HepG2 (cell line): ENCODE measurements at regions not wholly inside any gene's neighbourhood (a gene's known extent, or its start where the extent isn't known, plus 50 kb on each side); places are given as distances from the start of the nearest gene placed in this dataset.

Experiments used
- ATAC-seq: fragments of 200-7000 bp; cut with Tn5 transposase; 3 replicates; pipeline ENCODE4 v1.9.1; 2020; ENCODE audit warnings: mild to moderate bottlenecking, moderate library complexity
- BruUV-seq: library from RNA; stranded (reverse); fragments of 400-500 nt; replicated peaks from 2 replicates; lab custom pipeline; 2021; lab: Mats Ljungman, UMichigan
- CTCF ChIA-PET: fragments of 300-600 bp; formaldehyde crosslinking; extraction: SDS; loops from one replicate; lab custom pipeline; 2021; ENCODE audit warnings: low total read pairs, inconsistent platforms, low intra/inter-chr PET ratio; lab: Yijun Ruan, JAX
- POLR2A ChIA-PET: fragments of 350-600 bp; sonication (Branson Sonifier 250); formaldehyde crosslinking; loops from one replicate; lab custom pipeline; 2020; ENCODE audit warnings: antibody characterized with exemption, inconsistent platforms; lab: Yijun Ruan, JAX
- DNase-seq: peaks from one replicate; pipeline ENCODE4 v3.0.0-alpha.2; 2015; ENCODE audit warnings: low spot score
- FAIRE-seq: peaks from 3 replicates; lab custom pipeline; 2011; peaks lifted over from hg19 to GRCh38; lab: Jason Lieb, UNC
- H2AFZ ChIP-seq: one replicate; pipeline ENCODE4 v1.6.1; 2011; ENCODE audit warnings: low read length, inconsistent platforms
- H3K27ac ChIP-seq: fragments of 300-600 bp; 3 replicates; pipeline ENCODE4 v1.8.0; 2011; ENCODE audit warnings: mixed run types, mild to moderate bottlenecking, mixed read lengths, low read length, inconsistent platforms; ENCODE audit not compliant: insufficient read depth; ENCODE audit errors: extremely low read length
- H3K27me3 ChIP-seq, 2 experiments: fragments of 200-600 bp in 1 of 2; 2 replicates in 1 of 2; 3 replicates in 1 of 2; pipeline versions ENCODE4 v1.6.0 to v1.8.0; 2011; ENCODE audit warnings: low read length in 2 of 2, mild to moderate bottlenecking in 2 of 2, moderate library complexity in 2 of 2, inconsistent platforms in 1 of 2; ENCODE audit not compliant: insufficient read depth in 2 of 2, control insufficient read depth in 1 of 2
- H3K36me3 ChIP-seq, 2 experiments: fragments of 200-600 bp in 1 of 2; replicated peaks in 1 of 2; 2 replicates in 1 of 2; 3 replicates in 1 of 2; pipeline versions ENCODE4 v1.5.1 to v1.8.0; 2011; ENCODE audit warnings: low read length in 2 of 2, inconsistent platforms in 1 of 2; ENCODE audit not compliant: insufficient read depth in 2 of 2, control insufficient read depth in 1 of 2
- H3K4me1 ChIP-seq: 2 replicates; pipeline ENCODE4 v1.5.1; 2012; ENCODE audit warnings: low read length, inconsistent platforms; ENCODE audit not compliant: insufficient read depth
- H3K4me2 ChIP-seq: 2 replicates; pipeline ENCODE4 v1.6.0; 2011; ENCODE audit warnings: low read depth, low read length, inconsistent platforms
- H3K4me3 ChIP-seq, 3 experiments: fragments of 200-600 bp in 1 of 3; sonication (generic), shearing (Covaris generic) in 1 of 3; replicated peaks in 1 of 3; 2 replicates each; pipeline ENCODE4 v1.5.1; 2011 to 2016; ENCODE audit warnings: low read length in 3 of 3, inconsistent platforms in 2 of 3, low read depth in 2 of 3, mild to moderate bottlenecking in 2 of 3, control low read depth in 1 of 3, mixed read lengths in 1 of 3; ENCODE audit not compliant: insufficient read depth in 1 of 3
- H3K79me2 ChIP-seq: one replicate; pipeline ENCODE4 v1.6.1; 2011; ENCODE audit warnings: low read length, inconsistent platforms; ENCODE audit not compliant: insufficient read depth
- H3K9ac ChIP-seq: 2 replicates; pipeline ENCODE4 v1.6.0; 2011; ENCODE audit warnings: mild to moderate bottlenecking, low read depth, low read length, inconsistent platforms; ENCODE audit not compliant: insufficient read depth
- H3K9me3 ChIP-seq: 2 replicates; pipeline ENCODE4 v1.5.1; 2012; ENCODE audit warnings: mild to moderate bottlenecking, low read length
- H4K20me1 ChIP-seq: 2 replicates; pipeline ENCODE4 v1.6.0; 2011; ENCODE audit warnings: inconsistent platforms, mild to moderate bottlenecking, low read length, moderate library complexity; ENCODE audit not compliant: insufficient read depth
- ARID3A ChIP-seq: IDR thresholded peaks from 2 replicates; pipeline ENCODE4 v1.6.1; 2012; ENCODE audit warnings: low read depth, low read length, improper control_type of control experiment
- ATM ChIP-seq: fragments of 450-650 bp; IDR thresholded peaks from 2 replicates; pipeline ENCODE4 v1.7.1; 2017; ENCODE audit warnings: mild to moderate bottlenecking, borderline replicate concordance
- FLYWCH1 ChIP-seq: sonication (generic); formaldehyde crosslinking; IDR thresholded peaks from 2 replicates; pipeline ENCODE4 v1.8.1; 2023; ENCODE audit warnings: mild to moderate bottlenecking, missing genetic modification reagents
- ISL2 ChIP-seq: sonication (generic); formaldehyde crosslinking; IDR thresholded peaks from 2 replicates; pipeline ENCODE4 v1.5.0; 2020; ENCODE audit warnings: missing genetic modification reagents
- KDM4B ChIP-seq: sonication (generic); formaldehyde crosslinking; IDR thresholded peaks from 2 replicates; pipeline ENCODE4 v1.4.0; 2020; ENCODE audit warnings: missing genetic modification reagents
- MEF2D ChIP-seq: sonication (generic); formaldehyde crosslinking; IDR thresholded peaks from 2 replicates; pipeline ENCODE4 v1.5.1; 2020; ENCODE audit warnings: mild to moderate bottlenecking, missing genetic modification reagents
- MTA1 ChIP-seq: sonication (generic); formaldehyde crosslinking; IDR thresholded peaks from 2 replicates; pipeline ENCODE4 v1.4.0; 2020; ENCODE audit warnings: missing genetic modification reagents, mild to moderate bottlenecking, borderline replicate concordance
- SYNCRIP ChIP-seq: fragments of 200-400 bp; formaldehyde crosslinking; IDR thresholded peaks from 2 replicates; pipeline ENCODE4 v1.6.1; 2018; ENCODE audit warnings: mild to moderate bottlenecking, low read depth, low read length; ENCODE audit not compliant: insufficient read depth
- TEAD3 ChIP-seq: optimal IDR thresholded peaks from 2 replicates; pipeline ENCODE3; 2016; ENCODE audit warnings: borderline replicate concordance
- XBP1 ChIP-seq: sonication (generic); formaldehyde crosslinking; IDR thresholded peaks from 2 replicates; pipeline ENCODE4 v1.5.0; 2020; ENCODE audit warnings: missing genetic modification reagents
- ZFP90 ChIP-seq: sonication (generic); formaldehyde crosslinking; IDR thresholded peaks from 2 replicates; pipeline ENCODE4 v1.8.0; 2022; ENCODE audit warnings: missing genetic modification reagents, mild to moderate bottlenecking, inconsistent platforms, borderline replicate concordance
- ZNF143 ChIP-seq: sonication (generic); formaldehyde crosslinking; IDR thresholded peaks from 2 replicates; pipeline ENCODE4 v1.4.0; 2020; ENCODE audit warnings: missing genetic modification reagents
- ZNF513 ChIP-seq: sonication (generic); formaldehyde crosslinking; conservative IDR thresholded peaks from 2 replicates; pipeline ENCODE4 v1.5.0; 2020; ENCODE audit warnings: missing genetic modification reagents
- ZNF770 ChIP-seq: sonication (generic); formaldehyde crosslinking; IDR thresholded peaks from 2 replicates; pipeline ENCODE4 v1.5.0; 2020; ENCODE audit warnings: mild to moderate bottlenecking, missing genetic modification reagents
- WGBS: methylation state at CpG from one replicate; pipeline ENCODE4 v1.1.6; 2017; ENCODE audit warnings: low lambda C conversion rate; 5-methylcytosine and 5-hydroxymethylcytosine counted together
- in situ Hi-C: cut with HindIII; loops from 2 replicates; pipeline ENCODE4 v1.10.0; 2017; ENCODE audit warnings: low pct_unique_long_range_greater_than_20kb; ENCODE audit not compliant: extremely low pct_ligation_motif_present
- intact Hi-C: fragments of 100-400 bp; cut with micrococcal nuclease; formaldehyde crosslinking; loops from one replicate; pipeline ENCODE4 v1.10.0; 2022; ENCODE audit not compliant: unreplicated experiment

- no peak overlapping the region for H2AFZ ChIP-seq
- FAIRE-seq (no peak), DNase-seq (no peak), ATAC-seq (no peak)
- no peaks in the 10 kb centered on the region for H3K36me3 ChIP-seq
- no peak overlapping the region for H3K9ac ChIP-seq
- H4K20me1 ChIP-seq = no peaks in the 10 kb centered on the region
- H3K27ac ChIP-seq = no peak overlapping the region
- H3K27me3 ChIP-seq = no peaks in the 10 kb centered on the region
- no peaks in the 10 kb centered on the region for H3K4me1 ChIP-seq
- intact Hi-C loops = no loop called here
- CTCF ChIA-PET = no interaction called here
- H3K9me3 ChIP-seq = no peaks in the 10 kb centered on the region
- TF ChIP-seq ATM (no peak), ARID3A (no peak), FLYWCH1 (no peak), SYNCRIP (no peak), XBP1 (no peak), ZNF513 (no peak), MTA1 (CRISPR knock-in tag) (no peak), ZNF143 (CRISPR knock-in tag) (no peak), ISL2 (CRISPR knock-in tag) (no peak), MEF2D (no peak), TEAD3 (CRISPR knock-in tag) (no peak), ZNF770 (CRISPR knock-in tag) (no peak), KDM4B (CRISPR knock-in tag) (no peak), ZFP90 (CRISPR knock-in tag) (no peak)
- H3K79me2 ChIP-seq = no peaks in the 10 kb centered on the region
- 7% methylated on average over 3 of the region's 3 CpGs for WGBS
- POLR2A ChIA-PET = no interaction called here
- no peak overlapping the region for H3K4me3 ChIP-seq
- no peak overlapping the region for H3K4me2 ChIP-seq
- in situ Hi-C loops = no loop called here
- no TSS peak for BruUV-seq
These were observed 334.2 kb downstream of the NUP35 start for GRCh38 chr2:183458460-183458859.
